ENCODE measurements at regions not wholly inside any gene's neighbourhood (a gene's known extent, or its start where the extent isn't known, plus 50 kb on each side); places are given as distances from the start of the nearest gene placed in this dataset.
"Not testable (repeated sequence)": the region's sequence is repeated elsewhere in the genome, so short reads cannot be mapped to it uniquely, and the experiment has no call there.

DNA sequence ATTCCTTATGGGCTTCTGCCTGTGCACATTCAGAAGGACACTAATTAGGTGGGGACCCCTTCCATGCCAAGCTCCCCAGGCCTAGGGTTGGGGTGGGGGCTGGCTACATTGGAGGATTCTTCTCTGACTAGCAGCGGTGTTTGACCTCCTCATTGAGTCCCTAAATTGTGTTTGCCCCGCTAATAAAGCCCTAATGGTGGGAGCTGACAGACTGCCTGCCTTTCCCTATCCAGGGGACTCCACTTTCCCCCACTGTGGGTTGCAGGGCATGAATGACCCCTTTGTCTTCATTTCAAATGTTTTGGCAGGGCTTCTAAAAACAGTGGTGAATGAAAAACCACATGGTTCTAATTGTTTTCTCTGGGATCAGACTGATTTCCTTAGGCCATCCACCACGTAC is 476.8 kb upstream of the CDH11 start:
- DNase-seq: no peak

DNA sequence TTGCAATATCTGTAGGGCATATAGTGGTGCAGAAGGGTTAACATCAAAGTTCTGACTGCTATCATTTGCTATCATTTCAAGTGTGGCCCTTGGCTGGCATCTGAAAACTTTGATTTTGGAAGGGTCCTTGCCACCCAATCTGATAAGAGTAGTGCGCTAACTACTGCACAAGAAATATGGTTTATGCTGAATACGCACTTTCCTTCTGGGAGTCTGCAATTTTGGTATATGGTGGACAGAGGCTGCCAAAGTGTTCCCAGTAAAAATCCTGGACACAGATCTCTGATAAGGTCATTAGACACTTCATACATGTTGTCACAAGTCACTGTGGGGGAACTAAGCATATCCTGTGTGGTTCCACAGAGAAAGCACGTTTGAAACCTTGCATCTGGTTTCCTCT is 461.6 kb upstream of the CDH11 start:
- no peak for DNase-seq

DNA sequence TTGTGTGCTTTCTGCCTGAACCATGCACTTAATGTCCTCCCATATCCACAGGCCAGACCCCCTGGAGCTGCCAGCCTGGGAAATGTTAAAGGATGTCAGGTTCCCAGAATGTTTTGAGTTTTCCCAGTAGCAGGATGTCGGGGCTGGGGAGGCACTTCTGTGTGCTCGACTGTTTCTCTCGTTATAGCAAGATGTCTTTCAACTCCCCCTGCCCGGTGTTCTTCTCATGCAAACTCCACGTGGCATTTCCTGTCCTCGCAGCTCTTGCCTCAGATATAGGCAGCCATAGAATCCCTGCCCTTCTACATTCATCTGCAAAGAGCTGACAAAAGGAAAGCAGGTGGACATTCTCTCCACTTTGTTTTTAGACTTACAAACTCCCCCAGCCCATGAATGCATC is 457.2 kb upstream of the CDH11 start:
- no peak for DNase-seq

DNA sequence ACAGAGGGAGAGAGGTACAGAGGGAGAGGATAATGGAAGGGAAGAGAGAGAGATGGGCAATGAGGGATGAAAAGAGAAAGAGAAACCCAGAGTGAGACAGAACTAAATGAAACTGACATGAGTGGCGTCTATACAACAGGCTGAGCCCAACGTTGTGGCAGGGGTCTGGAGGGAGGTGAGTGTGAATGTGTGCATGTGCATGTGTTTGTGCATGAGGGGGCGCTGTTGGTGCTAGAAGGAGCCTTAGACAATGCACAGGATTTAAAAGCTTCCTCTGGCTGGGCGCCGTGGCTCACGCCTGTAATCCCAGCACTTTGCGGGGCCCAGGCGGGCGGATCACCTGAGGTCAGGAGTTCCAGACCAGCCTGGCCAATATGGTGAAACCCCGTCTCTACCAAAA is 454.8 kb upstream of the CDH11 start:
- no peak for DNase-seq

DNA sequence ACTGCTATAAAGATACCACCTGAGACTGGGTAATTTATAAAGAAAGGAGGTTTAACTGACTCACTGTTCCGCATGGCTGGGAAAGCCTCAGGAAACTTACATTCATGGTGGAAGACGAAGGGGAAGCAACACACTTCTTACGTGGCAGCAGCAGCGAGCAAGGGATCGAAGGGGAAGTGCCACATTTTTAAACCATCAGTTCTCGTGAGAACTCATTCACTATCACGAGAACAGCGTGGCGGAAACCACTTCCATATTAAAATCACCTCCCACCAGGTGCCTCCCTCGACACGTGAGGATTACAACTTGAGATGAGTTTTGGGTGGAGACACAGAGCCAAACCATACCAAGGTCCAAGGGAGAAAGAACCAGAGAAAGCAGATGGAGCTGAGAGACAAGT is 454.3 kb upstream of the CDH11 start:
- DNase-seq: no peak

DNA sequence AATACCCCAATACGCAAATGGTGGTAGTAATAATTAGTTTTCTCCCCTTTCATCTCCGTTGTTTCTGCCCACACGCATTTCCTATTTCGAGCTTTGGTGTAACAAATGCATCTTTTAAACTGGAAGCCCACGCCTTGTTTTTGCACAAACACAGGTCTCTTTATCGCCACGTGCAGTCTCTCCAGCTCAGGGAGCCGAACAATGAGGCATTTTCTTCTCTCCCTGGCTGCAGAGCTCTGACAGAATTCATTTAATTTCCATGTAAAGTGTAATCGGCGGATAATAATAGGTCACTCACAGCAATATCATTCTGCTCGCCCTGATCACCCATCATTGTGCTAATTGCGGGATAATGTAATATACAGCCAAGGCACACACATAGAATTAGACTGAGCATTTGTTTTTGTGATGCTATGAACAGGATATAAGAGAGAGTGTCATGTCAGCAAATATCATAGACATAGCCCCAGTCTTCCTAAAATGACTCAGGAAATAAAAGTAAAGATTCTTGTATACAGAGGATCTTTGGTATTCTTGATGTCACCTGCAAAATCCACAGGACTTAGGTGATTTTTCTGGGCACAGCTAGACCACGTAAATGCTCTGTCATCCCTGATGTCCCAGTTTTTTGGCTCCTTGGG is 452.6 kb upstream of the CDH11 start:
- DNase-seq: no peak

DNA sequence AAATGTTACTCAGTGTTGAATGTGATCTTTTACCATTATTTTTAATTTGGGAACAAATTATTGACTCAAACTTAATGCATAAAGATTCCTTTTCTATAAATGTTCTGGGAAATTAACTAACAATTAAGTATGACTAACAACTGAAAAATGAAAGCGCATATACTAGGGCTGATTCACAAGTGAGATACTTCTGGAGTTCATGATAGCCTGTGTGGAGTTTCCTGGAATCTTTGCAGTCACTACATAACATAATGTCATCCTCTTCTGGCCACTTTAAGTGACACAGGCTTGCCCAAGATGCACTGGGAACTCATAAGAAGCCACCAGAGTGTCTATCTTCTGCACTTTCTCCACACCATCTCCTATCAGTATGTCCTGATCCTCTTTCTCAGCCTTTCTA is 450.3 kb upstream of the CDH11 start:
- DNase-seq: no peak

DNA sequence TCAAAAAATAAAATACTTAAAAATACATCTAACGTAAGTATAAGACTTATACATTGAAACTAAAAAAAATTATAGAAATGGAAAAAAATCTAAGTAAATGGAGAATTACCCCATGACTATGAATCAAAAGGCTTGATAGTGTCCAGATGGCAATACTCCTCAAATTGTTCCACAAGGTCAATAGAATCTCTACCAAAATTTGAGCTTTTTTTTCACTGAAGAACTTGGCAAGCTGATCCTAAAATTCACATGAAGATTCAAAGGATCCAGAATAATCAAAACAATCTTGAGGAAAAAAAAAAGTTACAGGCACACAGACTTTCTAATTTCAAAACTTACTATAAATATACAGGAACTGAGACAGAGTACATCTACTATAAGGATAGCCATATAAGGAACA is 448.4 kb upstream of the CDH11 start:
- no peak for DNase-seq

DNA sequence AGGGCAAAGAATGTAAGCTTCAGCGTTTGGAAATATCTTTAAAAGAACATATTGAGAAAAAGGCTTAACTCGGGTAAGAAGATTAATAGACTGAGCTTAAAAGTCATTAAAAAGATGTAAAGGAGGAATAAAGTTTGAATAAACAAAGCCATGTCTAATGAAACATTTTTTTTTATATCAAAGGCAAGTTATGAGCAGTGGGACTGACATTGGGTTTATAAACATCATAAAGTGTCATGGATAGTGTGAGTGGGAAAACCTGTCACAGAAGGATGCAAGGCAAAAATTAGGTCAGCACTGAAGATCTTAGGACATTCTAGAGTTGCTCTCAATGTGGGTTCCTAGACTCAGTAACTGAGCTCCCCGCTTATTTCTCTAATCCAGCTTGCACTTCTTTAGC is 438.0 kb upstream of the CDH11 start:
- DNase-seq: no peak

DNA sequence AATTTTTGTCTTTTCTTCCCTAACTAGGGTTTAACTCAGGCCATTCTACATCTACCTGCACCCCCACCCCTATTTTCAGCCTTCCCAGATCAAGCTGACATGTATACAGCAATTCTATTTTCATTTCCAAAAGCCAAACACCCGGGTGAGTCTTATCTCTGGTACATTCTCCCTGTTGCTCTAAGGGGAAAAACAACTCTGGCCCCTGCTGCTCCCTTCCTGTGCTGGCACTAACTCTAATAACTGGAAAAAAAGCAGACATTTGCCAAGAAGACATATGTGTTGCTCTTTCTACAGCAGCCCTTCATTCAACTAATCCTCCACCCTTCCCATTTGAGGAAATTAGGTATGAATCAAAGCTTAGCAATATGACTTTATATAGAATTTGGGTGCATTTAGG is 427.8 kb upstream of the CDH11 start:
- not testable (repeated sequence) for DNase-seq

DNA sequence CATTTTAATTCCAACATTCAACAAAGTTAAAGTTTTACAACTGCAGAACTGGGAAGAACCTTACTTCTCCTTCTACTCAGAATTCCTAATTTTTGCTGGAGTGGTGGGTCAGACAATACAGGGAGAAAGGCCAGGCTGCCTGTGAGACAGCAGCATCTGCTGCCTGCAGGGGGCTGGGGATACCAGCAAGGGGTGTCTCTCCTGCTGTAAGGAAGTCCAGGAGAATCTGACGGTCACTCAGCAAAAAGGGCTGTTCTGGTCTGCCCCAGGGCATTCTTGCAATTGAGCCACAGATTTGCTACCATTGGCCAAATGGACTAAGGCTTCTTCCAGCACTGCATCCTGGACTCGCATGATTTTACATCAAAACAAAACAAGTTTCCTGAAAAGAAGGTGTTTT is 426.6 kb upstream of the CDH11 start:
- no peak for DNase-seq

DNA sequence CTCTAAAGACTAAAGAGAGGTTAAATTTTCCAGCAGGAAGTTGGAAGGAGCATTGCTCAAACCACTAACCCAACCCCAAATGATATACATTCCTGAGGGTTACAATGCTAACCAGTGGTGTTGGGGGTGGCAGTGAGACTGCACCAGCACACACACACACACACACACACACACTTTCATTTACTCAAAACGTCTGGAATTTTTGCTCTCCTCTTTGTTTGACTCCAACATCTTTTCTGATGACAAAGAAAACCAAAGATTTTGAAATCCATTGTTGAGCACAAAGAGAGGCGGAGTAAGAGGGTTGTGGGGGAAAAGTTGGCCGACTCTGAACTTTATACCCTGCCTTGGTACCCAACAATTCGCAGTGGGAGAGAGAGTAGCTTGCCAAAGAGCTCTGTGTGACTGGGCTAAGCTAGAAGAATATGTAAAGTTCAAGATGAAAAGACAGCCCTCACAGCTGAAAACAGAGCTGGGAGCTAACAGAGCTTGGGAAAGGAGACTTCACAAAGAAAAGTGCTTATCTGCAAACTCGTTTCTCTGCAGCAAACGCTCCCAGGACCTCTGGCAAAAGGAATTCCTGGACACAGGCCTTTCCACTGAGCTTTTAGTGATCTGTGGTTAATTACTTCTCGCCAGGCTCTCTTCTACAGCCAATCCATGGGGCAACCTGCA is 426.0 kb upstream of the CDH11 start:
- no peak for DNase-seq

DNA sequence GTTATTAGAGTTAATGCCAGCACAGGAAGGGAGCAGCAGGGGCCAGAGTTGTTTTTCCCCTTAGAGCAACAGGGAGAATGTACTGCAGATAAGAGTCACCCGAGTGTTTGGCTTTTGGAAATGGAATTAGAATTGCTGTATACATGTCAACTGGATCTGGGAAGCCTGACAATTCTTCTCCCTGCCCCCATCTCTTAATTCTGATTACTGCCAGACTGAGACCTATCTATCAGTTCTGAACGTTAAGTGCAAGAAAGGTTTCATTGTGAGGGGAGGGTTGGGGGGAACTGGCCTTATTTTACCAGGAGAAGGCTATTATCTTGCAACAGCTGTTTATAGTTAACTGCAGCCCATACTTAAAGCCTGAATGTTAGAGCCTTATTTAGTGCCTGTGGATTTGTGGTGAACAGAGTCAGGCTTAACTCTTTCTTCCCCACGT is 424.5 kb upstream of the CDH11 start:
- no peak for DNase-seq

DNA sequence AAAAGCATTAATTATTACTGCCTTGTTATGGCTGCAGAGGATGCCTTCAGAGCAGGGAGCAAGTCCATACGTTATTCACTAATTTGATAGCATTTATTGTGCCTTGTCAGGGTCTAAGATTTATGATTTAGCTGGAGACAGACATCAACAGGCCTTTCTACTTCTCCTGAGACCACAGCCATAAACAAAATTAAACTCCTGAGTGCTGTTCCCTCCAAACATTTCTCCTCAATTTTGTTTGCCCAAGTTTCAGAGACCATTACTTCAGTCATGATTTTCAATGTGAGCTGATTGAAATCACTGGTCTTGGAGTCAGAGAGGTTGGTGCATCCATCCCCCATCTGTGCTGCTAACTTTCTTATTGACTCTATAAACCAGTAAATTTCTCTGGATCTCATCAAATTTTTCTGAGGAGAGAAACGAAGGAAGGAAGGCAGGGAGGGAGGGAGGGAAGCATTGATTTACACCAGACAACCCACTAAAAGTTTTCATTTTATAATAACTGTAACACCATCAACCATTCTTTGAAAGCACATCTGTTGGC is 423.6 kb upstream of the CDH11 start:
- DNase-seq: no peak

DNA sequence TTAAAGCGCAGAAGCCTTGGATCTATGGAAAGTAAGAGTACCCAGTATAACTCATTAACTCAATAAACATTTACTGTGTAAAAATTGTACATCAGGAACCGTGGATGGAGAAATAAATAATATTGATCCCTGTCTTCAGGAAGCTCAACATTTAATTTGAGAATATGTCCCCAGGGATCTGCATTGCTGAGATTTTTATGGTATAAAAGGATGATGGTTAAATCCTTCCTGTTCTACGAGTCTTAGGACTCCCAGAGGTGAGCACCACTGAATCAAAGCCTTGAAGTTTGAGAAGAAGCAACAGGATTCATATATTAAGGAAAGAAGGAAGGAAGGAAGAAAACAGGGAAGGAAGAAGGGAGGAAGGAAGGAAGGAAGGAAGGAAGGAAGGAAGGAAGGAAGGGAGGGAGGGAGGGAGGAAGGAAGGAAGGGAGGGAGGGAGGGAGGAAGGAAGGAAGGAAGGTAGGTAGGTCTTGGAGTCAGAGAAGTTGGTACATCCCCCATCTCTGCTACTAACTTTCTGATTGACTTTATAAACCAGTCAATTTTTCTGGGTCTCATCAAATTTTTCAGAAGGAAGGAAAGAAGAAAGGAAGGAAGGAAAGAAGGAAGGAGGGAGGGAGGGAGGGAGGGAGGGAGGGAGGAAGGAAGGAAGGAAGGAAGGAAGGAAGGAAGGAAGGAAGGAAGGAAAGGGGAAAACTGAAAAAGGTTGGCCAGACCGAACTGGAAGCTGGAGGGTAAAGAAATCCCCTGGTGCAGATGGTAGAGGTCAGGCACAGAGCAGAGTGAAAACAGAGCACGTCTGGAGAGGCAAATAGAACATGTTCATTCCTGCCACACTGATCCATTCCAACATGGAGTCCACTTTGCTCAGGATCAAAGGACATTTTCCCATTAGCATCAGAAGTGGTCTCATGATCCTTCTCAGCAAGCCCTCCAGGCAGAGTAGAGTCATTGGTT is 422.2 kb upstream of the CDH11 start:
- DNase-seq: no peak

DNA sequence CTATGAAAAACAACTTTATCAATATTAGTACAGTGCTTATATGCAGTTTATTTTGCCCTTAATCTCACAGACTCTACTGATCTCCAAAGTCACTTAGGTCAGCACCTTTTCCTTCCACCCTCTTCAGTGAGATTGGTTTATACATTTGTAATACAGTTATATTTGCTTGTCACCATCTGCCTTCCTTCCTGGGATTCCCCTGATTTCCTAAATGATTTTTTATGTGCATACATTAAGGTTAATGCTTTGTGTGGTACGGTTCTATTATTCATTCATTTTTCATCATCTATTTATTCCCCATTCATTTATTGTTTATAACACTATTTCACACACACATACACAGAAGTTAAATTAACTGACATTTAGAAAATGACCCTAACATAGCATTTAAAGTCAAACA is 419.8 kb upstream of the CDH11 start:
- DNase-seq: no peak

DNA sequence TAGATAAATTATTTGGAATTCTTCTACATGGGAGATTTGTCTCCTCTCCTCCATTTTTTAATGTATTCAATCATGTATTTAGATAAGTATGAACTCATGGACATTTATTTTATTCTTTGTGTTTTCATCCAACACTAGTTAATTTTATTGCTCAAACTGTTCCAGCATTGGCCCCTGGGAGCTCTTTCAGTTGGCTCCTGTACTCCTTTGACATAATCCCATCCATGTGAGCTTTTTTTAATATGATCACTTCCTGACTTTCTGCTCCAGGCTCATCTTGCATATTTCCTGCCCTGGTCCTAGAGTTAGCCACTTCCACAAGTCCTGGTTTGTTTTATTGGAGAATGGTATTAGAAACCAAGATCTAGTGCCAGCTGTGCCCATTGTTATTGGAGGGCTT is 419.0 kb upstream of the CDH11 start:
- no peak for DNase-seq

DNA sequence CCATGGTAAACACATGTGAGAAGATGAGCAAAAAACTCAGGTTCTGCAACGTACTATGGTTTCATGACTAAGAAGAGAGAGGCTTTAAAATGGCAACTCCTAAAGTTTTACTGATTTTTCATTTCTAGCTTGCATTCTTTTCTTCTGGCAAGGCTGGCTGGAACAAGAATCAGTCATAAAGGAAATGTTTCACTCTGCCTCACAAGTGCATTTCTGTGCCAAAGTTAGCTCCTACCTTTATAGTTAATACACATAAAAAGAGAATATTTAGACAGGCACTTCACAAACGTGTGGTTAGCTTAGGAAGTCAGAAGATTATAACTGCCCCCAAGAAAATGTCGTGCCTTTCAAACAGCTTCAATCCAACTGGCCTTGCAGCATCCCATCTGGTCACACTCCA is 417.1 kb upstream of the CDH11 start:
- DNase-seq: no peak

DNA sequence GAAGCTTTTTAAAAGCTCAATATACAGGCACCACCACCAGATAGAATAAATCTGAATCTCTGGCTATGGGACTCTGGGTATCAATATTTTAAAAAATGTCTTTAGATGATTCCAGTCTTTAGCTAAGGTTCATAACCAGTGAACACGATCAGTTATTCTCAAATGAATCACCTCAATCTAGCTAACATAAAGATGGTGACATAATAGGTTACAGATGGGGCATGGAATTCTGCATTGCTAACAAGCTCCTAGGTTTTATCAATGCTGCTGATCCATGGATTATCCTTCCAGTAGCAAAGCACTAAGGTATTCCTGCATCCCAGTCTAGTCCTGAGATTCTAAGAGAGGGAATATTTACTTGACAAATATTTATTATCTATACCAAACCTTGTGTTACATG is 415.5 kb upstream of the CDH11 start:
- no peak for DNase-seq

DNA sequence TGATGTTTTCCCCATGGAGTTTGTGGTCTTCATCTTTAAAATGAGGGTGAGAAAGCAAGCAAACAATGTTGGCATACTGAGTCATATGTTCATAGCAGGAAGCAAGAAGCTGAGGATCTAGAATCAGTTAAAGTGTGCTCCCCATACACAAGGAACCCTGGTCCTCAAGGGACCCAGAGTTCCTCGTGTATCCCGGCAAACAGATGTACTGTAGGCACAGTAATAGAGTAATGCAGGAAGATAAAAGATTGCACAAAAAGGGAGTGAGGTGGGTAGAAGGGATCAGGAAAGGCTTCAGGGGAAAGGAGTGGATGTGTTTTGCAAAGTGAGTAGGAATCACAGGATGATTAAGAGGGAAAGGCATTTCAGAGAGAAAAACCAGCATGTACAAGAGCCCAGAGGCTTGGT is 412.3 kb upstream of the CDH11 start:
- no peak for DNase-seq

DNA sequence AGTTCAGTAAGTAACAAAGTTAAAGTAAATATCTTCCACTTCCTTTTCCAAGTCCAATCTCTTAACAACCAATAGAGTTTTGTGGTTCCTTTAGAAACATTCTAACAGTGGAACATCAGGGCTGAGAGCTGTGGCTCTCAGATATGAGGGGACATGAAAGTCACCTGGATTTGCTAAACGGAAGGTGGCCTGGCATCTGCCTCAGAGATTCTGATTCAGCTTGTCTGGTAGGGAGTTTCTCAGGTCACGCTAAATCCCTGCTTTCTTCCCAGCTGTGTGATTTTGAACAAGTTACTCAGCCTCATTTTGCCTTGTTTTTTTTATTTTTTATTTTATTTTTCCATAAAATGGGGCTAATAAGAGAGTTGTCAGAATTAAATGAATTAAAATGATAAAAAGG is 411.0 kb upstream of the CDH11 start:
- no peak for DNase-seq

DNA sequence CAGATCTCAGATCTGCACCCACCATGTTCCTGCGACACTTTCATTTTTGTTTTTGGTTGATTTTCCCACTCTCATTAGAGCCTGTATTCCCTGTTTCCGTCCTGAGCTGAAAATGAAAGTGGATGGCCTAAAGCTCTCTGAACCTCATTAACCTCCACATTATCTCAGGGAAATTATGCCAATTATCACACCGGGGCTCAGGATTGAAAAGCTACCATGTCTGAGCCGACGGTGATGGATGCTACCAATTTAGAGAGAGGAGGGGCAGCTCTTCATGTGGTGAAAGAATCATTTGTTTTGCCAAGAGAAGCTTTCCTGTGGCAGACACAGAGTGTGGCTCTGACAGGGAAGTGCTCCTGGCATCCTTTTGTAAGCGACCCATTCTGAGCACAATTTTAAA is 410.4 kb upstream of the CDH11 start:
- no peak for DNase-seq

DNA sequence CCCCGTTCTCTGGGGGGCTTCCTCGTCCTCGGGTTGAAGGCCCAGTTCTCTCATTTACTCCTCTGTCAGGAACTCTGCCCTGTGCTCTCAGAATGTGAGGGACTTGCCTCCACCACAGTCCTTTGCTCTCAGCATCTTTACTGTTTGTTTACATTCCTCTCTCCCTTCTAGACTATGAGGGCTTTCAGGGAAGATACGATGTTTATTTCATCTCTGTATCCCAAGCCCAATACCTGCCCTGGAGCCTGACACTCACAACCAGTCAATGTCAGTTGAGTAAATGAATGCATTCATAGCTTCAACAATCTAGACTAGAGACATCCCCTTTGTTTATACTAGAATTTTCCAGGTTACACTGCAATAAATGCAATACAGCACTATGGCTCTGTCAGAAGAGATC is 409.6 kb upstream of the CDH11 start:
- DNase-seq: no peak

DNA sequence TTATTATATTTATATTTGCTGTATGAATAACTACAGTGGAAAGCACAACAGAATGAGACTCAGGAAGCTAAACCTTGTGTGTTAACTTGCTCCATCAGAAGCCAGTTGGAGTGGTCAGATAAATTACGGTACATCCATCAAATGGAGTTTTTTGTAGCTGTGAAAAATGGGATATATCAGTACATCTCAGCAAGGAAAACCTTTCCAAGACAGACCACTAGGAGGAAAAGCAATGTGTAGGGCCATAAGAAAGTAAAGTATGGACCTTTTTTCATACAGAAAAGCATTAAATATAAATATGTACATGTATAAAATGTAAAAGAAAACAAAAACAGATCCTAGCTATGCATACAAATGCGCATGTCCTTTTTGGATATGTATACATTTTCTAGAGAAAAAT is 403.8 kb upstream of the CDH11 start:
- no peak for DNase-seq

All from activated CD4-positive, alpha-beta T cell treated with anti-CD3 and anti-CD28 coated beads, Interleukin-2, amount 50 U/mL, for 16 hours (primary cell).